NCI-H526 (cell line): ENCODE measurements at regions not wholly inside any gene's neighbourhood (a gene's known extent, or its start where the extent isn't known, plus 50 kb on each side); places are given as distances from the start of the nearest gene placed in this dataset.

Experiments
- DNase-seq, 2 experiments: peaks; one replicate each; lab custom pipeline; 2025; lab: John Stamatoyannopoulos, UW

- no peak for DNase-seq
These were observed 237.1 kb upstream of the ARGLU1 start for GRCh38 chr13:106804991-106805390.

- DNase-seq = no peak
These were observed 235.0 kb upstream of the ARGLU1 start for GRCh38 chr13:106802917-106803316.

GRCh38 chr13:106799781-106800335, 231.9 kb upstream of the ARGLU1 start:
- DNase-seq = no peak

- no peak for DNase-seq
These were observed 229.2 kb upstream of the ARGLU1 start for GRCh38 chr13:106797081-106797640.

- no peak for DNase-seq
These were observed 228.5 kb upstream of the ARGLU1 start for GRCh38 chr13:106796280-106797047.

GRCh38 chr13:106795847-106796246, 227.9 kb upstream of the ARGLU1 start:
- no peak for DNase-seq

GRCh38 chr13:106794117-106794516, 226.2 kb upstream of the ARGLU1 start:
- no peak for DNase-seq

GRCh38 chr13:106789911-106790310, 222.0 kb upstream of the ARGLU1 start:
- no peak for DNase-seq

- no peak for DNase-seq
These were observed 218.1 kb upstream of the ARGLU1 start for GRCh38 chr13:106786006-106786563.

GRCh38 chr13:106774621-106775020, 206.7 kb upstream of the ARGLU1 start:
- DNase-seq = no peak

GRCh38 chr13:106772006-106772601, 204.2 kb upstream of the ARGLU1 start:
- no peak for DNase-seq

- no peak for DNase-seq
These were observed 201.1 kb upstream of the ARGLU1 start for GRCh38 chr13:106768991-106769390.

- DNase-seq = no peak
These were observed 194.8 kb upstream of the ARGLU1 start for GRCh38 chr13:106762708-106763107.

GRCh38 chr13:106756446-106756845, 188.5 kb upstream of the ARGLU1 start:
- DNase-seq = no peak

- DNase-seq = no peak
These were observed 187.6 kb upstream of the ARGLU1 start for GRCh38 chr13:106755542-106755941.

- no peak for DNase-seq
These were observed 185.3 kb upstream of the ARGLU1 start for GRCh38 chr13:106753251-106753650.

- DNase-seq = no peak
These were observed 184.7 kb upstream of the ARGLU1 start for GRCh38 chr13:106752584-106753170.

GRCh38 chr13:106748785-106749184, 180.8 kb upstream of the ARGLU1 start:
- DNase-seq = no peak

GRCh38 chr13:106744516-106744915, 176.6 kb upstream of the ARGLU1 start:
- DNase-seq = no peak

- no peak for DNase-seq
These were observed 170.3 kb upstream of the ARGLU1 start for GRCh38 chr13:106738186-106738678.

- DNase-seq = no peak
These were observed 169.0 kb upstream of the ARGLU1 start for GRCh38 chr13:106736941-106737340.

GRCh38 chr13:106734198-106734597, 166.3 kb upstream of the ARGLU1 start:
- no peak for DNase-seq
